GM10248 (cell line): ENCODE measurements at regions not wholly inside any gene's neighbourhood (a gene's known extent, or its start where the extent isn't known, plus 50 kb on each side); places are given as distances from the start of the nearest gene placed in this dataset.

Source experiments
- CTCF ChIA-PET: fragments of 300-600 bp; sonication (Branson Sonifier 250); formaldehyde crosslinking; extraction: SDS; loops from one replicate; lab custom pipeline; 2021; ENCODE audit warnings: antibody characterized with exemption; lab: Yijun Ruan, JAX
- POLR2A ChIA-PET: fragments of 350-650 bp; sonication (Branson Sonifier 250); formaldehyde crosslinking; extraction: SDS; loops from one replicate; lab custom pipeline; 2020; ENCODE audit warnings: antibody characterized with exemption; lab: Yijun Ruan, JAX
- DNase-seq: peaks from one replicate; pipeline ENCODE4 v3.0.0; 2012; ENCODE audit errors: extremely low spot score
- TF ChIP-seq, protein P1 (sequence below): IDR thresholded peaks from 2 replicates; pipeline ENCODE4 v1.5.1; 2012; ENCODE audit warnings: mild to moderate bottlenecking, low read depth; ENCODE audit errors: extremely low read depth, missing control alignments, control extremely low read depth

GRCh38 chr2:123359636-123360035 lies 665.5 kb upstream of the CNTNAP5 start:
- ChIA-PET POLR2A (no interaction called here), CTCF (interaction anchor here (1.3 kb wide), 1 partner anchor 9 kb away, joined by 3 read pairs; no protein-coding TSS in a partner anchor)
- TF ChIP-seq, protein P1, sequence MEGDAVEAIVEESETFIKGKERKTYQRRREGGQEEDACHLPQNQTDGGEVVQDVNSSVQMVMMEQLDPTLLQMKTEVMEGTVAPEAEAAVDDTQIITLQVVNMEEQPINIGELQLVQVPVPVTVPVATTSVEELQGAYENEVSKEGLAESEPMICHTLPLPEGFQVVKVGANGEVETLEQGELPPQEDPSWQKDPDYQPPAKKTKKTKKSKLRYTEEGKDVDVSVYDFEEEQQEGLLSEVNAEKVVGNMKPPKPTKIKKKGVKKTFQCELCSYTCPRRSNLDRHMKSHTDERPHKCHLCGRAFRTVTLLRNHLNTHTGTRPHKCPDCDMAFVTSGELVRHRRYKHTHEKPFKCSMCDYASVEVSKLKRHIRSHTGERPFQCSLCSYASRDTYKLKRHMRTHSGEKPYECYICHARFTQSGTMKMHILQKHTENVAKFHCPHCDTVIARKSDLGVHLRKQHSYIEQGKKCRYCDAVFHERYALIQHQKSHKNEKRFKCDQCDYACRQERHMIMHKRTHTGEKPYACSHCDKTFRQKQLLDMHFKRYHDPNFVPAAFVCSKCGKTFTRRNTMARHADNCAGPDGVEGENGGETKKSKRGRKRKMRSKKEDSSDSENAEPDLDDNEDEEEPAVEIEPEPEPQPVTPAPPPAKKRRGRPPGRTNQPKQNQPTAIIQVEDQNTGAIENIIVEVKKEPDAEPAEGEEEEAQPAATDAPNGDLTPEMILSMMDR, result no peak
- DNase-seq, result no peak

- TF ChIP-seq, protein P1, result no peak
- CTCF ChIA-PET, result no interaction called here
- POLR2A ChIA-PET, result no interaction called here
- no peak for DNase-seq
Measured at GRCh38 chr2:123362671-123363440, 662.2 kb upstream of the CNTNAP5 start.

DNA sequence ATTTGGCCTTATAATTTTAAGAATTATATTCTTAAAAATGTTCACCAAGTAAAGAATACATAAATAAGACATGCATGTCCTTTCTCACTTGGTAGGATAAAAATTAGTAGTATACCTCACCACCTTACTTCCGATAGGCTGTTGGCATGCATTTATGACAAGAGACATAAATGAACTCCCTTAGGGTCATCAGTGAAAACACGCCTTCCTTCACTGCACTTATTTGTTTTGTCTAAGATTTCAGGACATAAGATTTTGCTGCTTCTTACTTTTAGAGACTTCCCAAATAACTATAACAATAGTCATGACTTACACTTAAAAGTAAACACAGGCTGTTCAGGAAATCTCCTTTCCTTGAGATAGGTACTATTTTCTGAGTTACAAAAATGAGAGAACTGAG lies 661.3 kb upstream of the CNTNAP5 start:
- no peak for DNase-seq
- TF ChIP-seq, protein P1, result no peak
- POLR2A ChIA-PET, result no interaction called here
- CTCF ChIA-PET, result no interaction called here

- CTCF ChIA-PET, result no interaction called here
- TF ChIP-seq, protein P1, result no peak
- POLR2A ChIA-PET, result no interaction called here
- DNase-seq, result no peak
Measured at GRCh38 chr2:123364243-123364896, 660.7 kb upstream of the CNTNAP5 start.

DNA sequence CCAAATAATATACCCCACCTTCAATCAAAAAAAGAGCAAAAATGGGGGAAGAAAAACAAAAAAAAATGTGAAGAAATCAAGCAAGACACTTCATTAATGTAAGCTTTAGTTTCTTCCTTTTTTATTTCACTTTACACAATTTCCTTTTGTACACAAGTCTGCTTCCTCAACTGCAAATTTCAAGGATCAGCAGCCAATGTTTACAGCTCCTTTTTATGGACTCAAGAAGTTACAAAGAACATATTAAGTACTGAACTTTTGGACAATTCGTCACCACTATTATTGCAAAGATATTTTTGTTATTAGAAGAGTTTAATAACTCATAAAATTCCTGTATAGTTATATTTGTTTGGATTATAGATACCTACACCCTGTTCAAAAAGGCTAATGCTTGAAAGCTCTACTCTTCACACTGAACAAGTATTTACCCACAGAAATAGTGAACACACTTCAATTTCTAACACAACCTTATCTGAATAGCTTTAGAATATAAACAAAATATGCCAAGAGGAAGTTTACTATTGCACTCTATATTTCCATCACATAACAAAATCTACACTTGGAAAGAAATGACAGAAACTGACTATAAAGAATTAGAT lies 658.7 kb upstream of the CNTNAP5 start:
- ChIA-PET POLR2A (no interaction called here), CTCF (no interaction called here)
- DNase-seq, result no peak
- TF ChIP-seq, protein P1, result no peak

DNA sequence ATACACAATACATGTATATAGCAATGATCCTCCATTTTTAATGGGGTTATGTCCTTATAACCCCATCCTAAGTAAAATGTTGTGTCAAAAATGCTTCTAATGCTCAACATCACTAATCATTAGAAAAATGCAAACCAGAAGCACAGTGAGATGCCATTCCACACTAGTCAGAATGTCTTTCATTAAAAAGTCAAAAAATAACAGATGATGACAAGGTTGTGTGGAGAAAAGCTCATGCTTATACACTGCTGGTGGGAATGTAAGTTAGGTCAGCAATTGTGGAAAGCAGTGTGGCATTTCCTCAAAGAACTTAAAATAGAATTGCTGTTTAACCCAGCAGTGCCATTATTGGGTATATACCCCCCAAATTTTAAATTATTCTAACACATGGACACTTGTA lies 654.9 kb upstream of the CNTNAP5 start:
- no peak for DNase-seq
- POLR2A ChIA-PET, result no interaction called here
- TF ChIP-seq, protein P1, result no peak
- CTCF ChIA-PET, result no interaction called here
